Activated CD4-positive, alpha-beta memory T cell treated with anti-CD3 and anti-CD28 coated beads for 36 hours (primary cell): ENCODE measurements at regions not wholly inside any gene's neighbourhood (a gene's known extent, or its start where the extent isn't known, plus 50 kb on each side); places are given as distances from the start of the nearest gene placed in this dataset.
"Not testable (repeated sequence)": the region's sequence is repeated elsewhere in the genome, so short reads cannot be mapped to it uniquely, and the experiment has no call there.

ENCODE experiments used
- CTCF ChIA-PET: fragments of 350-600 bp; sonication (Branson Sonifier 250); formaldehyde crosslinking; loops from one replicate; lab custom pipeline; 2021; ENCODE audit warnings: antibody characterized with exemption, inconsistent platforms; lab: Charles Lee
- POLR2A ChIA-PET: fragments of 350-600 bp; sonication (Branson Sonifier 250); formaldehyde crosslinking; loops from one replicate; lab custom pipeline; 2021; ENCODE audit warnings: antibody characterized with exemption; lab: Charles Lee
- DNase-seq: peaks from one replicate; pipeline ENCODE4 v3.0.0-alpha.2; 2020
- H3K27ac Mint-ChIP-seq: one replicate; pipeline ENCODE4 v1.8.0; 2021; ENCODE audit warnings: mixed read lengths
- H3K27me3 Mint-ChIP-seq: one replicate; pipeline ENCODE4 v1.8.0; 2021; ENCODE audit warnings: mixed read lengths
- H3K36me3 Mint-ChIP-seq: one replicate; pipeline ENCODE4 v1.8.0; 2021; ENCODE audit warnings: mixed read lengths
- H3K4me1 Mint-ChIP-seq: one replicate; pipeline ENCODE4 v1.8.0; 2021; ENCODE audit warnings: low read depth, mixed read lengths
- H3K4me3 Mint-ChIP-seq: one replicate; pipeline ENCODE4 v1.8.0; 2021; ENCODE audit warnings: mild to moderate bottlenecking, mixed read lengths
- H3K9me3 Mint-ChIP-seq: one replicate; pipeline ENCODE4 v1.8.0; 2021; ENCODE audit warnings: mixed read lengths
- intact Hi-C: fragments of 100-400 bp; cut with micrococcal nuclease; formaldehyde crosslinking; loops from one replicate; pipeline ENCODE4 v1.15.1; 2023

GRCh38 chr1:100816049-100816448 is 78.6 kb downstream of the EXTL2 start:
- ChIA-PET CTCF (no interaction called here), POLR2A (no interaction called here)
- H3K4me1 Mint-ChIP-seq, result peaks cover 2% of the 10 kb centered on the region
- intact Hi-C loops, result no loop called here
- no peaks in the 10 kb centered on the region for H3K36me3 Mint-ChIP-seq
- peaks cover 3% of the 10 kb centered on the region for H3K9me3 Mint-ChIP-seq
- no peak for DNase-seq
- no peak overlapping the region for H3K27ac Mint-ChIP-seq
- H3K4me3 Mint-ChIP-seq, result no peak overlapping the region
- H3K27me3 Mint-ChIP-seq, result peaks cover 18% of the 10 kb centered on the region

- H3K27me3 Mint-ChIP-seq, H3K27ac Mint-ChIP-seq, H3K36me3 Mint-ChIP-seq, DNase-seq, H3K4me3 Mint-ChIP-seq, intact Hi-C loops, POLR2A ChIA-PET, H3K4me1 Mint-ChIP-seq, CTCF ChIA-PET: not testable (repeated sequence)
- peaks cover 13% of the 10 kb centered on the region for H3K9me3 Mint-ChIP-seq
Observed at GRCh38 chr1:100820195-100820594, 74.4 kb downstream of the EXTL2 start.

GRCh38 chr1:100821919-100822318 is 72.7 kb downstream of the EXTL2 start:
- CTCF ChIA-PET, H3K4me3 Mint-ChIP-seq, H3K4me1 Mint-ChIP-seq, intact Hi-C loops, DNase-seq, POLR2A ChIA-PET, H3K27ac Mint-ChIP-seq, H3K36me3 Mint-ChIP-seq, H3K27me3 Mint-ChIP-seq: not testable (repeated sequence)
- peaks cover 13% of the 10 kb centered on the region for H3K9me3 Mint-ChIP-seq
